IMR-90 (cell line): ENCODE measurements at regions not wholly inside any gene's neighbourhood (a gene's known extent, or its start where the extent isn't known, plus 50 kb on each side); places are given as distances from the start of the nearest gene placed in this dataset.

Experiments used
- ATAC-seq: fragments of 200-7000 bp; cut with Tn5 transposase; 2 replicates; pipeline ENCODE4 v1.9.1; 2020; ENCODE audit warnings: low read depth, mild to moderate bottlenecking, moderate library complexity
- BruUV-seq: library from RNA; stranded (reverse); fragments of 400-500 nt; replicated peaks from 2 replicates; lab custom pipeline; 2021; lab: Mats Ljungman, UMichigan
- CTCF ChIA-PET: fragments of 300-600 bp; formaldehyde crosslinking; extraction: SDS; loops from one replicate; lab custom pipeline; 2021; ENCODE audit warnings: antibody characterized with exemption; lab: Yijun Ruan, JAX
- POLR2A ChIA-PET: fragments of 300-600 bp; sonication (Branson Sonifier 250); formaldehyde crosslinking; loops from one replicate; lab custom pipeline; 2022; ENCODE audit warnings: antibody characterized with exemption; ENCODE audit not compliant: unreplicated experiment; lab: Charles Lee
- DNase-seq: peaks from one replicate; pipeline ENCODE4 v3.0.0; 2013
- H2AFZ ChIP-seq: replicated peaks from 2 replicates; pipeline ENCODE3; 2013; ENCODE audit warnings: low read length, mild to moderate bottlenecking; ENCODE audit not compliant: poor library complexity
- H2AK5ac ChIP-seq: 2 replicates; pipeline ENCODE4 v1.6.1; 2013; ENCODE audit warnings: low read depth, low read length, inconsistent platforms
- H2AK9ac ChIP-seq: replicated peaks from 2 replicates; pipeline ENCODE3; 2013; ENCODE audit warnings: mild to moderate bottlenecking, low read depth, low read length, moderate library complexity; ENCODE audit not compliant: poor library complexity
- H2BK120ac ChIP-seq: 2 replicates; pipeline ENCODE4 v1.6.1; 2013; ENCODE audit warnings: low read depth, low read length, inconsistent platforms
- H2BK15ac ChIP-seq: 3 replicates; pipeline ENCODE4 v1.6.1; 2013; ENCODE audit warnings: low read depth, low read length, inconsistent platforms
- H2BK20ac ChIP-seq: 2 replicates; pipeline ENCODE4 v1.6.1; 2013; ENCODE audit warnings: low read depth, mild to moderate bottlenecking, inconsistent platforms, low read length, moderate library complexity
- H2BK5ac ChIP-seq: 2 replicates; pipeline ENCODE4 v1.6.1; 2013; ENCODE audit warnings: mild to moderate bottlenecking, low read depth, low read length, inconsistent platforms; ENCODE audit not compliant: poor library complexity, severe bottlenecking
- H3K14ac ChIP-seq: replicated peaks from 2 replicates; pipeline ENCODE4 v1.6.1; 2013; ENCODE audit warnings: low read depth, low read length, inconsistent platforms
- H3K18ac ChIP-seq: 2 replicates; pipeline ENCODE4 v1.6.1; 2013; ENCODE audit warnings: low read depth, low read length, control low read depth
- H3K23ac ChIP-seq: 2 replicates; pipeline ENCODE4 v1.6.1; 2013; ENCODE audit warnings: low read depth, low read length, inconsistent platforms
- H3K27ac ChIP-seq: 2 replicates; pipeline ENCODE4 v1.5.1; 2013; ENCODE audit warnings: mild to moderate bottlenecking, control low read depth, low read length; ENCODE audit not compliant: insufficient read depth
- H3K27me3 ChIP-seq: 2 replicates; pipeline ENCODE4 v1.6.1; 2013; ENCODE audit warnings: low read length; ENCODE audit not compliant: control insufficient read depth, insufficient read depth
- H3K36me3 ChIP-seq: 2 replicates; pipeline ENCODE4 v1.6.1; 2013; ENCODE audit warnings: low read length, mixed read lengths; ENCODE audit not compliant: control insufficient read depth, insufficient read depth
- H3K4ac ChIP-seq: 2 replicates; pipeline ENCODE4 v1.6.1; 2013; ENCODE audit warnings: low read depth, low read length, inconsistent platforms
- H3K4me1 ChIP-seq: 2 replicates; pipeline ENCODE4 v1.6.1; 2013; ENCODE audit warnings: low read length, mixed read lengths; ENCODE audit not compliant: control insufficient read depth, insufficient read depth
- H3K4me2 ChIP-seq: 2 replicates; pipeline ENCODE4 v1.6.1; 2013; ENCODE audit warnings: low read depth, mild to moderate bottlenecking, control low read depth, low read length, moderate library complexity
- H3K4me3 ChIP-seq: 2 replicates; pipeline ENCODE4 v1.5.1; 2013; ENCODE audit warnings: low read depth, mild to moderate bottlenecking, control low read depth, low read length, moderate library complexity; ENCODE audit not compliant: insufficient read depth
- H3K56ac ChIP-seq: 2 replicates; pipeline ENCODE4 v1.6.1; 2013; ENCODE audit warnings: low read length, inconsistent platforms; ENCODE audit not compliant: insufficient read depth; ENCODE audit errors: extremely low read depth
- H3K79me1 ChIP-seq, 2 experiments: 2 replicates each; pipeline ENCODE4 v1.6.1; 2013; ENCODE audit warnings: low read length in 2 of 2, inconsistent platforms in 1 of 2, low read depth in 1 of 2
- H3K9ac ChIP-seq: 2 replicates; pipeline ENCODE4 v1.6.1; 2013; ENCODE audit warnings: low read depth, low read length, control low read depth
- H3K9me1 ChIP-seq: 2 replicates; pipeline ENCODE4 v1.6.1; 2013; ENCODE audit warnings: low read length, inconsistent platforms; ENCODE audit not compliant: insufficient read depth
- H3K9me3 ChIP-seq: 2 replicates; pipeline ENCODE4 v1.6.1; 2013; ENCODE audit warnings: low read length; ENCODE audit not compliant: control insufficient read depth, insufficient read depth
- H4K20me1 ChIP-seq: 2 replicates; pipeline ENCODE4 v1.6.1; 2013; ENCODE audit warnings: low read length, inconsistent platforms; ENCODE audit not compliant: insufficient read depth
- H4K5ac ChIP-seq: 2 replicates; pipeline ENCODE4 v1.6.1; 2013; ENCODE audit warnings: mild to moderate bottlenecking, low read depth, low read length, control low read depth
- H4K8ac ChIP-seq, 2 experiments: 2 replicates each; pipeline ENCODE4 v1.6.1; 2013; ENCODE audit warnings: low read depth in 2 of 2, low read length in 2 of 2, control low read depth in 1 of 2, inconsistent platforms in 1 of 2
- H4K91ac ChIP-seq: 2 replicates; pipeline ENCODE4 v1.6.1; 2013; ENCODE audit warnings: low read depth, low read length, inconsistent platforms; ENCODE audit not compliant: insufficient read depth
- CHD1 ChIP-seq: IDR thresholded peaks from 2 replicates; pipeline ENCODE4 v1.6.1; 2012; ENCODE audit warnings: low read depth, low read length, improper control_type of control experiment
- MAFK ChIP-seq: IDR thresholded peaks from 2 replicates; pipeline ENCODE4 v1.6.1; 2012; ENCODE audit warnings: low read depth, low read length, improper control_type of control experiment
- POLR2A ChIP-seq: IDR thresholded peaks from 2 replicates; pipeline ENCODE4 v1.6.1; 2012; ENCODE audit warnings: mild to moderate bottlenecking, low read depth, low read length
- RCOR1 ChIP-seq: IDR thresholded peaks from 2 replicates; pipeline ENCODE4 v1.6.1; 2012; ENCODE audit warnings: mild to moderate bottlenecking, low read length, improper control_type of control experiment; ENCODE audit not compliant: insufficient replicate concordance
- WGBS, 2 experiments: methylation state at CpG; one replicate each; pipeline versions ENCODE4 v1.1.5 to v1.1.7; 2013; ENCODE audit warnings: missing lambda C conversion rate in 2 of 2; ENCODE audit not compliant: insufficient read length in 1 of 2; ENCODE audit errors: extremely low coverage in 2 of 2; 5-methylcytosine and 5-hydroxymethylcytosine counted together
- dilution Hi-C: fragments of 300-500 bp; cut with HindIII; formaldehyde crosslinking; loops from one replicate; pipeline ENCODE4 v1.14.3; 2018; ENCODE audit warnings: low sequenced_read_pairs; ENCODE audit not compliant: unreplicated experiment
- in situ Hi-C: fragments of 300-500 bp; cut with MboI; formaldehyde crosslinking; loops from 3 replicates; pipeline ENCODE4 v1.14.3; 2019; ENCODE audit warnings: low sequenced_read_pairs, inconsistent platforms, mixed read lengths
- intact Hi-C: fragments of 100-400 bp; cut with micrococcal nuclease; formaldehyde crosslinking; loops from 2 replicates; pipeline ENCODE4 v1.10.0; 2022

GRCh38 chr3:66655044-66655443 lies 154.2 kb upstream of the LRIG1 start:
- no peak for DNase-seq
- no peak overlapping the region for H3K9ac ChIP-seq
- no peak overlapping the region for H3K18ac ChIP-seq
- H4K5ac ChIP-seq, result no peak overlapping the region
- H2BK120ac ChIP-seq, result no peak overlapping the region
- H3K27me3 ChIP-seq, result peaks cover 2% of the 10 kb centered on the region
- no peaks in the 10 kb centered on the region for H3K36me3 ChIP-seq
- H4K91ac ChIP-seq, result no peak overlapping the region
- H3K14ac ChIP-seq, result no peak overlapping the region
- no peak overlapping the region for H3K4ac ChIP-seq
- 40% methylated on average over 1 of the region's 3 CpGs; no CpG with 5 or more reads in 1 of the 2 experiments for WGBS, 2 experiments
- CTCF ChIA-PET, result no interaction called here
- H2AK9ac ChIP-seq, result no peak overlapping the region
- H3K27ac ChIP-seq, result no peak overlapping the region
- no peak overlapping the region for H3K4me2 ChIP-seq
- H3K23ac ChIP-seq, result no peak overlapping the region
- POLR2A ChIA-PET, result no interaction called here
- no peaks in the 10 kb centered on the region for H3K79me1 ChIP-seq
- peak overlapping the region; percentile 55 for H2AFZ ChIP-seq
- H2BK15ac ChIP-seq, result no peak overlapping the region
- H3K9me1 ChIP-seq, result no peaks in the 10 kb centered on the region
- no peak overlapping the region for H3K56ac ChIP-seq
- dilution Hi-C loops (no loop called here), intact Hi-C loops (no loop called here), in situ Hi-C loops (no loop called here)
- H2BK20ac ChIP-seq, result no peak overlapping the region
- BruUV-seq, result no TSS peak
- no peak overlapping the region for H3K4me3 ChIP-seq
- no peaks in the 10 kb centered on the region for H4K20me1 ChIP-seq
- no peak overlapping the region for H2AK5ac ChIP-seq
- H3K9me3 ChIP-seq, result no peaks in the 10 kb centered on the region
- H2BK5ac ChIP-seq, result no peak overlapping the region
- no peaks in the 10 kb centered on the region for H3K4me1 ChIP-seq
- no peak overlapping the region for H4K8ac ChIP-seq
- ATAC-seq, result no peak; the same call in 1 of the 2 replicates
- TF ChIP-seq RCOR1 (no peak), POLR2A (no peak), MAFK (no peak), CHD1 (no peak)
